ENCODE measurements at regions not wholly inside any gene's neighbourhood (a gene's known extent, or its start where the extent isn't known, plus 50 kb on each side); places are given as distances from the start of the nearest gene placed in this dataset.

GRCh38 chr1:170337413-170337994 is 191.7 kb downstream of the NTMT2 start:
- FAIRE-seq = no peak
- DNase-seq = no peak

GRCh38 chr1:170339534-170339933 is 192.4 kb upstream of the GORAB start:
- FAIRE-seq = no peak

More at GRCh38 chr1:170337413-170337994, 191.7 kb downstream of the NTMT2 start:
- H3K36me3 ChIP-seq = no peaks in the 10 kb centered on the region
- no peak for TF ChIP-seq CTCF (IDR thresholded peaks at IDR 0.05)
- H3K4me1 ChIP-seq = no peaks in the 10 kb centered on the region
- no peak overlapping the region for H3K27ac ChIP-seq
- no peak for ATAC-seq
- no peaks in the 10 kb centered on the region for H3K27me3 ChIP-seq
- 76 to 82% methylated on average over 6 of the region's 6 CpGs for WGBS, 2 donors
- intact Hi-C loops (cut with DNase I) = no loop called here
- H3K4me3 ChIP-seq = no peak overlapping the region
- no peaks in the 10 kb centered on the region for H3K9me3 ChIP-seq

GRCh38 chr1:170340308-170340707 is 191.7 kb upstream of the GORAB start:
- H3K27me3 ChIP-seq = no peaks in the 10 kb centered on the region
- H3K4me1 ChIP-seq = no peaks in the 10 kb centered on the region
- DNase-seq (no peak), ATAC-seq (no peak), FAIRE-seq (no peak)
- H3K9me3 ChIP-seq = no peaks in the 10 kb centered on the region
- 55 to 62% methylated on average over 2 of the region's 2 CpGs for WGBS, 2 donors
- no peak for TF ChIP-seq CTCF (IDR thresholded peaks at IDR 0.05)
- intact Hi-C loops (cut with DNase I) = no loop called here
- no peaks in the 10 kb centered on the region for H3K36me3 ChIP-seq
- no peak overlapping the region for H3K27ac ChIP-seq
- no peak overlapping the region for H3K4me3 ChIP-seq

More at GRCh38 chr1:170339534-170339933, 192.4 kb upstream of the GORAB start:
- no peaks in the 10 kb centered on the region for H3K9me3 ChIP-seq
- intact Hi-C loops (cut with DNase I) = no loop called here
- no peak overlapping the region for H3K27ac ChIP-seq
- ATAC-seq (no peak), DNase-seq (no peak)
- TF ChIP-seq CTCF (IDR thresholded peaks at IDR 0.05) = no peak
- H3K4me1 ChIP-seq = no peaks in the 10 kb centered on the region
- WGBS, 2 donors = 81 to 87% methylated on average over 2 of the region's 2 CpGs
- H3K27me3 ChIP-seq = no peaks in the 10 kb centered on the region
- H3K4me3 ChIP-seq = no peak overlapping the region
- H3K36me3 ChIP-seq = no peaks in the 10 kb centered on the region

- Histone ChIP-seq H3K9me3 (no peaks in the 10 kb centered on the region), H3K27me3 (no peaks in the 10 kb centered on the region), H3K4me3 (no peak overlapping the region), H3K4me1 (peaks cover 0 to 17% (median 6%) of the 10 kb centered on the region in 3 donors), H3K36me3 (no peaks in the 10 kb centered on the region), H3K27ac (no peak overlapping the region)
- 55 to 57% methylated on average over 2 of the region's 2 CpGs for WGBS, 2 donors
- ATAC-seq = peak in 1 of 4 donors; percentile 45
- intact Hi-C loops (cut with DNase I) = no loop called here
- TF ChIP-seq CTCF (IDR thresholded peaks at IDR 0.05) = no peak
- no peak for DNase-seq
- FAIRE-seq = no peak
Measured at GRCh38 chr1:170351366-170351946, 180.5 kb upstream of the GORAB start.

- peaks cover 0 to 17% (median 6%) of the 10 kb centered on the region in 3 donors for H3K4me1 ChIP-seq
- WGBS, 2 donors = 41 to 44% methylated on average over 4 of the region's 4 CpGs
- no peak overlapping the region for H3K4me3 ChIP-seq
- ATAC-seq (peak; percentile 18 to 58 (median 38)), FAIRE-seq (no peak), DNase-seq (no peak)
- no peaks in the 10 kb centered on the region for H3K27me3 ChIP-seq
- H3K36me3 ChIP-seq = no peaks in the 10 kb centered on the region
- TF ChIP-seq CTCF (IDR thresholded peaks at IDR 0.05) = no peak
- no peaks in the 10 kb centered on the region for H3K9me3 ChIP-seq
- intact Hi-C loops (cut with DNase I) = no loop called here
- no peak overlapping the region for H3K27ac ChIP-seq
Measured at GRCh38 chr1:170354246-170354645, 177.7 kb upstream of the GORAB start.

All from pancreas (tissue), 10 donors.